Uterus (tissue), 3 donors: ENCODE measurements at regions not wholly inside any gene's neighbourhood (a gene's known extent, or its start where the extent isn't known, plus 50 kb on each side); places are given as distances from the start of the nearest gene placed in this dataset.

ENCODE experiments used
- DNase-seq, 2 donors: peaks; one replicate each; pipeline ENCODE4 v3.0.0-alpha.2; 2019 to 2020
- H3K27ac ChIP-seq, 2 donors: fragments of 200-600 bp; sonication (generic); 1 replicate in 1 of 2; 2 replicates in 1 of 2; pipeline ENCODE4 v1.5.1; 2016 to 2018
- H3K27me3 ChIP-seq, 2 donors: fragments of 200-600 bp; sonication (generic); one replicate each; pipeline ENCODE4 v1.5.1; 2018 to 2019; ENCODE audit warnings: control low read depth in 1 of 2
- H3K36me3 ChIP-seq, 2 donors: fragments of 200-600 bp; sonication (generic); one replicate each; pipeline ENCODE4 v1.5.1; 2019; ENCODE audit warnings: control low read depth in 1 of 2
- H3K4me1 ChIP-seq, 2 donors: fragments of 200-600 bp; sonication (generic); one replicate each; pipeline ENCODE4 v1.5.1; 2018 to 2019; ENCODE audit warnings: control low read depth in 1 of 2
- H3K4me3 ChIP-seq, 2 donors: fragments of 200-600 bp; sonication (generic); 1 replicate in 1 of 2; 2 replicates in 1 of 2; pipeline ENCODE4 v1.5.1; 2018 to 2019; ENCODE audit warnings: mild to moderate bottlenecking in 1 of 2
- H3K9me3 ChIP-seq, 2 donors: fragments of 200-600 bp; sonication (generic); one replicate each; pipeline ENCODE4 v1.5.1; 2019; ENCODE audit warnings: control low read depth in 1 of 2
- POLR2A ChIP-seq, 2 donors: fragments of 450-650 bp; IDR thresholded peaks; one replicate each; pipeline ENCODE4 v1.6.1; 2016; ENCODE audit warnings: antibody characterized with exemption in 2 of 2, mild to moderate bottlenecking in 1 of 2, moderate library complexity in 1 of 2
- intact Hi-C: fragments of 100-400 bp; cut with DNase I; formaldehyde crosslinking; loops from one replicate; pipeline ENCODE4 v1.15.1; 2023; ENCODE audit warnings: low total_unique reads
- TF ChIP-seq, protein P1 (sequence below), 4 experiments: fragments of 200-600 bp in 2 of 4; fragments of 450-650 bp in 2 of 4; sonication (generic) in 2 of 4; IDR thresholded peaks; one replicate each; pipeline ENCODE4 v1.5.1; 2016 to 2019; ENCODE audit warnings: antibody characterized with exemption in 4 of 4, mild to moderate bottlenecking in 2 of 4, moderate library complexity in 1 of 4
- donor health status: DM: yes; HTN: yes; CAD: no.

DNA sequence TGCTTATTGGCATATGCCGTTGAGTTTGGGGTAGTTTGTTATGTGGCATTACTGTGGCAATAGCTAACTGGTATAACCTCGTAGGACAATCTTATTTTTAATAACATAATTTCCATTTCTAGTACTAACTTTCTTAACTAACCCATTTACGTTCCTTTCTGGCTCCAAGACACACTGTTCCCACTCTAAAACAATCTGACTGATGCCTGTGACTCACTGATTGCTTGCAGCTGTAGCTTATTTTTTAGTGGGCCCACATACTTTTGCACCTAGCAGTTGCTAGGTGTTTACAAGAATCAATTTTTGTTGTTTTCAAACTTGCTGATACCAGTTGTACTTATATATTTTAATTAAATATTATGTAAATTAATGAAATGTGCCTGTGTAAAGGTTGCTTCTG is 52.2 kb downstream of the FAT3 start:
- intact Hi-C loops = no loop called here
- Histone ChIP-seq H3K4me3 (no peak overlapping the region), H3K9me3 (no peaks in the 10 kb centered on the region), H3K27ac (no peak overlapping the region), H3K4me1 (no peaks in the 10 kb centered on the region), H3K27me3 (no peaks in the 10 kb centered on the region), H3K36me3 (no peaks in the 10 kb centered on the region)
- TF ChIP-seq POLR2A (IDR thresholded peaks at IDR 0.05) = no peak
- TF ChIP-seq, protein P1, sequence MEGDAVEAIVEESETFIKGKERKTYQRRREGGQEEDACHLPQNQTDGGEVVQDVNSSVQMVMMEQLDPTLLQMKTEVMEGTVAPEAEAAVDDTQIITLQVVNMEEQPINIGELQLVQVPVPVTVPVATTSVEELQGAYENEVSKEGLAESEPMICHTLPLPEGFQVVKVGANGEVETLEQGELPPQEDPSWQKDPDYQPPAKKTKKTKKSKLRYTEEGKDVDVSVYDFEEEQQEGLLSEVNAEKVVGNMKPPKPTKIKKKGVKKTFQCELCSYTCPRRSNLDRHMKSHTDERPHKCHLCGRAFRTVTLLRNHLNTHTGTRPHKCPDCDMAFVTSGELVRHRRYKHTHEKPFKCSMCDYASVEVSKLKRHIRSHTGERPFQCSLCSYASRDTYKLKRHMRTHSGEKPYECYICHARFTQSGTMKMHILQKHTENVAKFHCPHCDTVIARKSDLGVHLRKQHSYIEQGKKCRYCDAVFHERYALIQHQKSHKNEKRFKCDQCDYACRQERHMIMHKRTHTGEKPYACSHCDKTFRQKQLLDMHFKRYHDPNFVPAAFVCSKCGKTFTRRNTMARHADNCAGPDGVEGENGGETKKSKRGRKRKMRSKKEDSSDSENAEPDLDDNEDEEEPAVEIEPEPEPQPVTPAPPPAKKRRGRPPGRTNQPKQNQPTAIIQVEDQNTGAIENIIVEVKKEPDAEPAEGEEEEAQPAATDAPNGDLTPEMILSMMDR (IDR thresholded peaks at IDR 0.05) = no peak
- DNase-seq = no peak

DNA sequence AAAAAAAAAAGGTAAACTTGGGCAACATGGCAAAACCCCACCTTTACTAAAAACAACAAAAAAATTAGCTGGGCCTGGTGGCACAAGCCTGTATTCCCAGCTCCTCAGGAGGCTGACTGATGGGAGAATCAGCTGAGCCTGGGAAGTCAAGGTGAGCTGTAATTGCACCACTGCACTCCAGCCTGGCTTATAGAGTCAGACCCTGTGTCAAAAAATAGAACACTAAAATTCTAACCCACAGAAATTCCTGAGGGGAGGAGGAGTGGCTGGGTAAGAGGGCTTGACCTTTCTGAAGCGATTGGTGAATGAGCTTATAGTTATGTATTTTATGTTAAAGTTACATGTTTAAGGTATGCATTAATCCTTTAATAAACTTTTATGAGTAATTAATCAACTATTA is 53.3 kb downstream of the FAT3 start:
- no peaks in the 10 kb centered on the region for H3K36me3 ChIP-seq
- H3K27ac ChIP-seq = no peak overlapping the region
- H3K4me3 ChIP-seq = no peak overlapping the region
- no peaks in the 10 kb centered on the region for H3K9me3 ChIP-seq
- H3K27me3 ChIP-seq = no peaks in the 10 kb centered on the region
- intact Hi-C loops = no loop called here
- TF ChIP-seq, protein P1 (IDR thresholded peaks at IDR 0.05) = no peak
- no peak for TF ChIP-seq POLR2A (IDR thresholded peaks at IDR 0.05)
- no peak for DNase-seq
- H3K4me1 ChIP-seq = no peaks in the 10 kb centered on the region

DNA sequence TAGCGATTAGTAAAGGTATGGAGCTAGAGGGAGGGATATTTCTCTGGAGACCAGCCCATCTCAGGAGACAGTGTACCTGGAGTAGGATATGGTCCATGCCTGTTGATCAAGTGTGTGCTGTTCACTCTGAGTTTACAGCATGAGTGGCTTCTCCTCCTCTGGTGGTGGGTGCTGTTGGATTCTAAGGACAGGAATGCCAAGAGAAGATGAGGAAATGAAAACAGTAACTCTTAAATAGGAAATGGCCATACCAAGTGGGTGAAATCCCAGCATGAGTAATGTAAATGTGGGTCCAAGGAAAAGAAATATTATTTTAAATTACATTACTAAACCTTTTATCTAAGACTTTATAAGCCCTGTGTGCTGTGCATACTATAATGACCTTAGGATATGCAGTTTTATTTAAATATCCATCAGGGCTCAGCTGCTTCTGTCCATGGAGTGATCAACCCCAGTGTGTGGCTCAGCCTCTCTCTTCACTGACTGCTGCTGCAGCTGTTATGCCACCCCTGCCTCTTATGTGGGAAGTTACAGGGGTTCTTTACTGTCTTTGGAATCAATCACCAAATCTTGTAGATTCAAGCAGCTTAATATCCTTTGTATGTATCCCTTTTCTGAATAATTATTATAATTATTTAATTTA is 54.3 kb downstream of the FAT3 start:
- no peaks in the 10 kb centered on the region for H3K4me1 ChIP-seq
- H3K36me3 ChIP-seq = no peaks in the 10 kb centered on the region
- H3K27ac ChIP-seq = no peak overlapping the region
- TF ChIP-seq POLR2A (IDR thresholded peaks at IDR 0.05) = no peak
- TF ChIP-seq, protein P1 (IDR thresholded peaks at IDR 0.05) = no peak
- no peak for DNase-seq
- intact Hi-C loops = no loop called here
- no peak overlapping the region for H3K4me3 ChIP-seq
- H3K9me3 ChIP-seq = no peaks in the 10 kb centered on the region
- no peaks in the 10 kb centered on the region for H3K27me3 ChIP-seq

DNA sequence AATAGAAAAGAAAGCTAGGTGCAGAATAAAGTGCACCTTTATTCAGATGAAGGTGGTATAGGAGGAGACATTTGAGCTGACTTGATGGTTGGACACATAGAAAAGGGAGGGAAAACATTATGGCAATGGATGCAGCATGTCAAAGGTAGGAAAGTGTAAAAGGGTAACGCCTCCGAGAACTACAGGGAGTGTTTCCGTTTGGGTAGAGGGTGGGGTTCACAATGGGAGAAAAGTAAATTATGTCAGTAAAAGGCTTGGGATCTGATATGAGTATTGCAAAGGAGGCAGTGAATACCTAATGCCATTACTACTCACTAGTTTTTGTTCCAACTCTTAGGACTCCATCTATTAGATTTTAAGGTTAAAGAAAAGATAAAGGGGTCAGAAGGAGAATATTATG is 59.5 kb downstream of the FAT3 start:
- H3K4me1 ChIP-seq = no peaks in the 10 kb centered on the region
- TF ChIP-seq, protein P1 (IDR thresholded peaks at IDR 0.05) = no peak
- no peak for TF ChIP-seq POLR2A (IDR thresholded peaks at IDR 0.05)

DNA sequence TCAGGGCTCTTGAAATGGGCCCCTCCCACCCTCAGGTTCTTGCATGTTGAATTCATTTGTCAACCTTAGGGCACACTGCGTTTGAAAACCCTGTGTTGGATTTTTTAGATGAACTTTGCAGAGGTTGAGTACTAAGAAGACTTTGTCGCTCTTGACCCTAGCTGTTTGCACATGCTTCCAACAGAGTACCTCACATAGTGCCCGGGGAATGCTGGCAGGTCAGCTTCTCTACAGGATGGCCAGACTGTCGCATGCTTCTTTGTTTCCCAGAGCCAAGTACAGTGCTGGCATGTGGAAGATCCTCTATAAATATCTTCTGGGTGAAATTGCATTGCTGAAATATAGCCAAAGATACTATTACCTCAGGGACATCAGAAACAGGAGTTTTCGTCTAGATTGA is 59.9 kb downstream of the FAT3 start:
- H3K9me3 ChIP-seq = no peaks in the 10 kb centered on the region
- TF ChIP-seq, protein P1 (IDR thresholded peaks at IDR 0.05) = no peak
- no peak for TF ChIP-seq POLR2A (IDR thresholded peaks at IDR 0.05)
- H3K27me3 ChIP-seq = no peaks in the 10 kb centered on the region
- H3K4me1 ChIP-seq = no peaks in the 10 kb centered on the region
- no peak overlapping the region for H3K27ac ChIP-seq
- no peak overlapping the region for H3K4me3 ChIP-seq
- DNase-seq = no peak
- intact Hi-C loops = no loop called here
- no peaks in the 10 kb centered on the region for H3K36me3 ChIP-seq

More for the DNA sequence above, 59.5 kb downstream of the FAT3 start:
- no peak overlapping the region for H3K4me3 ChIP-seq
- H3K27ac ChIP-seq = no peak overlapping the region
- H3K27me3 ChIP-seq = no peaks in the 10 kb centered on the region
- no peak for DNase-seq
- H3K36me3 ChIP-seq = no peaks in the 10 kb centered on the region
- H3K9me3 ChIP-seq = no peaks in the 10 kb centered on the region
- intact Hi-C loops = no loop called here
